ENCODE measurements at regions not wholly inside any gene's neighbourhood (a gene's known extent, or its start where the extent isn't known, plus 50 kb on each side); places are given as distances from the start of the nearest gene placed in this dataset.

GRCh38 chr6:63503199-63503598 is 69.1 kb upstream of the LOC128125822 start:
- TF ChIP-seq CTCF (IDR thresholded peaks at IDR 0.05) (no peak), EZH2 (IDR thresholded peaks at IDR 0.05) (no peak)

Data from neural progenitor cell (in vitro differentiated cells).